ENCODE measurements at regions not wholly inside any gene's neighbourhood (a gene's known extent, or its start where the extent isn't known, plus 50 kb on each side); places are given as distances from the start of the nearest gene placed in this dataset.

GRCh38 chr22:22068025-22068424, 85.4 kb upstream of the TOP3B start:
- no peak for TF ChIP-seq CTCF (IDR thresholded peaks at IDR 0.05)
- TF ChIP-seq POLR2A (IDR thresholded peaks at IDR 0.05) = no peak

Measured in right lobe of liver (tissue), 4 donors.